Endothelial cell of umbilical vein (primary cell): ENCODE measurements at regions not wholly inside any gene's neighbourhood (a gene's known extent, or its start where the extent isn't known, plus 50 kb on each side); places are given as distances from the start of the nearest gene placed in this dataset.

Source experiments
- BruUV-seq: library from RNA; stranded (reverse); fragments of 400-500 nt; replicated peaks from 2 replicates; lab custom pipeline; 2021; lab: Mats Ljungman, UMichigan
- CTCF ChIA-PET: fragments of 300-600, 350-600 bp; sonication (Branson Sonifier 250); formaldehyde crosslinking; loops from one replicate; lab custom pipeline; 2021; ENCODE audit warnings: antibody characterized with exemption, inconsistent platforms; lab: Charles Lee
- POLR2A ChIA-PET: fragments of 300-600, 350-600 bp; sonication (Branson Sonifier 250); formaldehyde crosslinking; loops from one replicate; lab custom pipeline; 2021; ENCODE audit warnings: antibody characterized with exemption, inconsistent platforms; lab: Charles Lee
- DNase-seq: peaks from one replicate; pipeline ENCODE4 v3.0.0-alpha.2; 2011; ENCODE audit warnings: low read depth, low spot score
- FAIRE-seq: peaks from 2 replicates; lab custom pipeline; 2011; peaks lifted over from hg19 to GRCh38; lab: Jason Lieb, UNC
- H2AFZ ChIP-seq: 2 replicates; pipeline ENCODE4 v1.6.0; 2012; ENCODE audit warnings: low read depth, low read length, control low read depth, inconsistent platforms
- H3K27ac ChIP-seq: 2 replicates; pipeline ENCODE4 v1.5.1; 2011; ENCODE audit warnings: low read depth, mild to moderate bottlenecking, control low read depth, low read length, moderate library complexity; ENCODE audit not compliant: insufficient read depth
- H3K27me3 ChIP-seq, 2 experiments: 2 replicates each; pipeline versions ENCODE4 v1.6.0 to v1.6.1; 2011; ENCODE audit warnings: low read length in 2 of 2, mixed read lengths in 1 of 2; ENCODE audit not compliant: control insufficient read depth in 2 of 2, insufficient read depth in 2 of 2
- H3K36me3 ChIP-seq, 2 experiments: 2 replicates in 1 of 2; 3 replicates in 1 of 2; pipeline ENCODE4 v1.5.1; 2011; ENCODE audit warnings: low read length in 2 of 2, mild to moderate bottlenecking in 1 of 2, moderate library complexity in 1 of 2; ENCODE audit not compliant: control insufficient read depth in 2 of 2, insufficient read depth in 2 of 2; ENCODE audit errors: extremely low read depth in 1 of 2
- H3K4me1 ChIP-seq: 3 replicates; pipeline ENCODE4 v1.5.1; 2011; ENCODE audit warnings: mild to moderate bottlenecking, low read length; ENCODE audit not compliant: control insufficient read depth, insufficient read depth; ENCODE audit errors: extremely low read depth
- H3K4me2 ChIP-seq: 2 replicates; pipeline ENCODE4 v1.6.1; 2011; ENCODE audit warnings: low read length, control low read depth, mixed read lengths; ENCODE audit not compliant: insufficient read depth
- H3K4me3 ChIP-seq, 3 experiments: fragments of 200-600 bp in 1 of 3; sonication (generic), shearing (Covaris generic) in 1 of 3; replicated peaks in 1 of 3; 2 replicates each; pipeline ENCODE4 v1.5.1; 2011 to 2016; ENCODE audit warnings: control low read depth in 3 of 3, low read length in 3 of 3, mild to moderate bottlenecking in 2 of 3, inconsistent platforms in 1 of 3, low read depth in 1 of 3, moderate library complexity in 1 of 3; ENCODE audit not compliant: insufficient read depth in 1 of 3
- H3K79me2 ChIP-seq: 2 replicates; pipeline ENCODE4 v1.6.0; 2012; ENCODE audit warnings: low read length, inconsistent platforms; ENCODE audit not compliant: control insufficient read depth, insufficient read depth
- H3K9ac ChIP-seq: replicated peaks from 2 replicates; pipeline ENCODE3; 2011; ENCODE audit warnings: low read length, control low read depth; ENCODE audit not compliant: insufficient read depth; ENCODE audit errors: extremely low read depth
- H3K9me1 ChIP-seq: replicated peaks from 3 replicates; pipeline ENCODE4 v1.6.0; 2011; ENCODE audit warnings: mild to moderate bottlenecking, low read length; ENCODE audit not compliant: control insufficient read depth, insufficient read depth; ENCODE audit errors: extremely low read depth
- H3K9me3 ChIP-seq: replicated peaks from 2 replicates; pipeline ENCODE4 v1.5.1; 2012; ENCODE audit warnings: low read length, inconsistent platforms; ENCODE audit not compliant: control insufficient read depth, insufficient read depth
- H4K20me1 ChIP-seq: replicated peaks from 2 replicates; pipeline ENCODE3; 2011; ENCODE audit warnings: mild to moderate bottlenecking, low read length; ENCODE audit not compliant: control insufficient read depth, insufficient read depth; ENCODE audit errors: extremely low read depth
- EZH2 ChIP-seq: IDR thresholded peaks from 2 replicates; pipeline ENCODE4 v1.6.1; 2012; ENCODE audit warnings: borderline replicate concordance, low read depth, mild to moderate bottlenecking, moderate library complexity, low read length, inconsistent platforms; ENCODE audit not compliant: severe bottlenecking
- FOS ChIP-seq: IDR thresholded peaks from 2 replicates; pipeline ENCODE4 v1.6.1; 2011; ENCODE audit warnings: mild to moderate bottlenecking, low read length, moderate library complexity, borderline replicate concordance; ENCODE audit not compliant: insufficient read depth
- GATA2 ChIP-seq: IDR thresholded peaks from 2 replicates; pipeline ENCODE4 v1.7.0; 2011; ENCODE audit warnings: low read depth, mild to moderate bottlenecking, moderate library complexity, mixed read lengths, low read length; ENCODE audit not compliant: insufficient read length, insufficient read depth
- JUN ChIP-seq: IDR thresholded peaks from 2 replicates; pipeline ENCODE4 v1.6.1; 2011; ENCODE audit warnings: borderline replicate concordance, low read depth; ENCODE audit not compliant: insufficient read length, insufficient read depth
- MYC ChIP-seq: IDR thresholded peaks from one replicate; pipeline ENCODE4 v1.6.1; 2011; ENCODE audit warnings: mild to moderate bottlenecking, low read depth, low read length
- POLR2A ChIP-seq: IDR thresholded peaks from 2 replicates; pipeline ENCODE4 v1.6.1; 2012; ENCODE audit warnings: low read depth, mild to moderate bottlenecking, control low read depth, low read length
- POLR2AphosphoS5 ChIP-seq: IDR thresholded peaks from 2 replicates; pipeline ENCODE4 v1.6.1; 2012; ENCODE audit warnings: low read depth, mild to moderate bottlenecking, control low read depth, low read length, moderate library complexity; ENCODE audit not compliant: insufficient read depth
- dilution Hi-C: fragments of 300-500 bp; cut with MboI; formaldehyde crosslinking; loops from one replicate; pipeline ENCODE4 v1.15.0; 2019; ENCODE audit warnings: low sequenced_read_pairs; ENCODE audit not compliant: extremely low pct_ligation_motif_present
- intact Hi-C: fragments of 100-400 bp; cut with micrococcal nuclease; formaldehyde crosslinking; loops from one replicate; pipeline ENCODE4 v1.10.0; 2022
- TF ChIP-seq, protein P1 (sequence below): IDR thresholded peaks from 2 replicates; pipeline ENCODE4 v1.6.1; 2011; ENCODE audit not compliant: insufficient read depth, insufficient read length
- TF ChIP-seq, protein P2 (sequence below), 2 donors: IDR thresholded peaks; 1 replicate in 1 of 2; 2 replicates in 1 of 2; pipeline ENCODE4 v1.5.1; 2011; ENCODE audit warnings: low read length in 2 of 2, mild to moderate bottlenecking in 2 of 2, moderate library complexity in 2 of 2, control low read depth in 1 of 2, inconsistent platforms in 1 of 2, low read depth in 1 of 2; ENCODE audit not compliant: insufficient read depth in 1 of 2; ENCODE audit errors: extremely low read depth in 1 of 2

GRCh38 chr3:180414157-180414556 is 187.8 kb upstream of the TTC14 start:
- no peaks in the 10 kb centered on the region for H3K36me3 ChIP-seq
- H3K4me2 ChIP-seq = no peak overlapping the region
- FAIRE-seq (no peak), DNase-seq (no peak)
- no peaks in the 10 kb centered on the region for H3K9me3 ChIP-seq
- dilution Hi-C loops = no loop called here
- intact Hi-C loops = no loop called here
- H3K27ac ChIP-seq = no peak overlapping the region
- H3K9me1 ChIP-seq = no peaks in the 10 kb centered on the region
- no peak overlapping the region for H3K4me3 ChIP-seq
- no peaks in the 10 kb centered on the region for H3K27me3 ChIP-seq
- POLR2A ChIA-PET = no interaction called here
- no peaks in the 10 kb centered on the region for H3K79me2 ChIP-seq
- H2AFZ ChIP-seq = no peak overlapping the region
- peaks cover 2% of the 10 kb centered on the region for H3K4me1 ChIP-seq
- no peak overlapping the region for H3K9ac ChIP-seq
- no peak for TF ChIP-seq GATA2
- TF ChIP-seq, protein P1, sequence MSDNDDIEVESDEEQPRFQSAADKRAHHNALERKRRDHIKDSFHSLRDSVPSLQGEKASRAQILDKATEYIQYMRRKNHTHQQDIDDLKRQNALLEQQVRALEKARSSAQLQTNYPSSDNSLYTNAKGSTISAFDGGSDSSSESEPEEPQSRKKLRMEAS = no peak
- no peak for TF ChIP-seq EZH2
- TF ChIP-seq MYC = no peak
- H4K20me1 ChIP-seq = no peaks in the 10 kb centered on the region
- CTCF ChIA-PET = no interaction called here
- BruUV-seq = no TSS peak

DNA sequence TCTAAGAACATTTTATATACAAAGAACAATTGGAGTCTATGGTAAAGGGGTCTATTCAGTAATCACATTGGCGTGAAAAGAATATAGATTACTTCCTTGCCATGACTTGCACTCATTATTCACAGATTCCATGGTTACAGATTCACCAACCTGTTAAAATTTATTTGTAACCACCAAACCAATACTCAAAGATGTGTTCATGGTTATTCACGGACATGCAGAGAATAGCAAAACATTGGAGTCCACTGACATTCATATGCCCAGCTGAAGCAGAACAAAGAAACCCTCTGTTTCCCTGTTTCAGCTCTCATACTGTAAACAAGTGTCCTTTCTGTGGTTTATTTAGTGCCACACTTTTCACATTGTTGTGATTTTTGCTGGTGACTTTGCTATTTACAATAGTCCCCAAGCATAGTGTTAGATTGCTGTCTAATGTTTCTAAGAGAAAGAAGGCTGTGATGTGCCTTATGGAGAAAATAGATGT is 185.8 kb upstream of the TTC14 start:
- DNase-seq (no peak), FAIRE-seq (no peak)
- Histone ChIP-seq H3K4me1 (peaks cover 4% of the 10 kb centered on the region), H3K4me2 (no peak overlapping the region), H2AFZ (no peak overlapping the region), H3K9me3 (no peaks in the 10 kb centered on the region), H3K79me2 (no peaks in the 10 kb centered on the region), H3K9ac (no peak overlapping the region), H3K4me3 (no peak overlapping the region), H3K27me3 (no peaks in the 10 kb centered on the region), H3K36me3 (no peaks in the 10 kb centered on the region), H3K27ac (no peak overlapping the region), H4K20me1 (no peaks in the 10 kb centered on the region), H3K9me1 (no peaks in the 10 kb centered on the region)
- no peak for TF ChIP-seq JUN
- TF ChIP-seq, protein P2, sequence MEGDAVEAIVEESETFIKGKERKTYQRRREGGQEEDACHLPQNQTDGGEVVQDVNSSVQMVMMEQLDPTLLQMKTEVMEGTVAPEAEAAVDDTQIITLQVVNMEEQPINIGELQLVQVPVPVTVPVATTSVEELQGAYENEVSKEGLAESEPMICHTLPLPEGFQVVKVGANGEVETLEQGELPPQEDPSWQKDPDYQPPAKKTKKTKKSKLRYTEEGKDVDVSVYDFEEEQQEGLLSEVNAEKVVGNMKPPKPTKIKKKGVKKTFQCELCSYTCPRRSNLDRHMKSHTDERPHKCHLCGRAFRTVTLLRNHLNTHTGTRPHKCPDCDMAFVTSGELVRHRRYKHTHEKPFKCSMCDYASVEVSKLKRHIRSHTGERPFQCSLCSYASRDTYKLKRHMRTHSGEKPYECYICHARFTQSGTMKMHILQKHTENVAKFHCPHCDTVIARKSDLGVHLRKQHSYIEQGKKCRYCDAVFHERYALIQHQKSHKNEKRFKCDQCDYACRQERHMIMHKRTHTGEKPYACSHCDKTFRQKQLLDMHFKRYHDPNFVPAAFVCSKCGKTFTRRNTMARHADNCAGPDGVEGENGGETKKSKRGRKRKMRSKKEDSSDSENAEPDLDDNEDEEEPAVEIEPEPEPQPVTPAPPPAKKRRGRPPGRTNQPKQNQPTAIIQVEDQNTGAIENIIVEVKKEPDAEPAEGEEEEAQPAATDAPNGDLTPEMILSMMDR (IDR thresholded peaks at IDR 0.05; ENCODE audit: extremely low read depth in 1 of 2, insufficient read depth in 1 of 2, low read depth in 1 of 2, low read length in 2 of 2) = no peak
- TF ChIP-seq, protein P1 = no peak
- no peak for TF ChIP-seq POLR2AphosphoS5
- no peak for TF ChIP-seq EZH2
- TF ChIP-seq FOS = no peak
- TF ChIP-seq GATA2 = no peak
- TF ChIP-seq POLR2A = no peak
- ChIA-PET POLR2A (no interaction called here), CTCF (no interaction called here)
- dilution Hi-C loops = no loop called here
- intact Hi-C loops = no loop called here
- BruUV-seq = no TSS peak
